ENCODE measurements at regions not wholly inside any gene's neighbourhood (a gene's known extent, or its start where the extent isn't known, plus 50 kb on each side); places are given as distances from the start of the nearest gene placed in this dataset.

DNA sequence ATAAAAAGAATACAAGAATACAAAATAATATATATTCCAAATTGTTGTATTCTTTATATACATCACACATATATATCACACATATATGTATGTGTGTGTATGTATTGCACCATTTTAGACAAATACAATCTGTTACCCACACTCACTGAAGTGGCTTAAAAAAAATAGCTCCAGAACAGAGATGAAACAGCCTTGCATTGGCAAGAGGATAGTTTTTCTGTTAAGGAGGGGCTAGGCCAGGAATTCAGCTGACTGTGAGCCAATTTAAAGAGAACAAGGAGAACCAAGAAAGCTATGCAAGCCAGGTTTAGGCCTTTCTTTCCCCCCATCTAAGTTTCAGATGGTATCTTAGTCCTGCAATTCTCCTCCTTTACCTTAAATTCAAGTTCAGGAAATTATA is 257.5 kb downstream of the MZT1 start:
- TF ChIP-seq, protein P1, sequence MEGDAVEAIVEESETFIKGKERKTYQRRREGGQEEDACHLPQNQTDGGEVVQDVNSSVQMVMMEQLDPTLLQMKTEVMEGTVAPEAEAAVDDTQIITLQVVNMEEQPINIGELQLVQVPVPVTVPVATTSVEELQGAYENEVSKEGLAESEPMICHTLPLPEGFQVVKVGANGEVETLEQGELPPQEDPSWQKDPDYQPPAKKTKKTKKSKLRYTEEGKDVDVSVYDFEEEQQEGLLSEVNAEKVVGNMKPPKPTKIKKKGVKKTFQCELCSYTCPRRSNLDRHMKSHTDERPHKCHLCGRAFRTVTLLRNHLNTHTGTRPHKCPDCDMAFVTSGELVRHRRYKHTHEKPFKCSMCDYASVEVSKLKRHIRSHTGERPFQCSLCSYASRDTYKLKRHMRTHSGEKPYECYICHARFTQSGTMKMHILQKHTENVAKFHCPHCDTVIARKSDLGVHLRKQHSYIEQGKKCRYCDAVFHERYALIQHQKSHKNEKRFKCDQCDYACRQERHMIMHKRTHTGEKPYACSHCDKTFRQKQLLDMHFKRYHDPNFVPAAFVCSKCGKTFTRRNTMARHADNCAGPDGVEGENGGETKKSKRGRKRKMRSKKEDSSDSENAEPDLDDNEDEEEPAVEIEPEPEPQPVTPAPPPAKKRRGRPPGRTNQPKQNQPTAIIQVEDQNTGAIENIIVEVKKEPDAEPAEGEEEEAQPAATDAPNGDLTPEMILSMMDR (IDR thresholded peaks at IDR 0.05), result no peak
- no peak overlapping the region for H3K4me3 ChIP-seq
- H3K36me3 ChIP-seq, result no peaks in the 10 kb centered on the region
- no peaks in the 10 kb centered on the region for H3K9me3 ChIP-seq
- no peaks in the 10 kb centered on the region for H3K27me3 ChIP-seq
- DNase-seq (ENCODE audit: low spot score in 2 of 2), result no peak
- H3K4me1 ChIP-seq, result no peaks in the 10 kb centered on the region
- no peak overlapping the region for H3K27ac ChIP-seq
- intact Hi-C loops (cut with DNase I), result no loop called here

DNA sequence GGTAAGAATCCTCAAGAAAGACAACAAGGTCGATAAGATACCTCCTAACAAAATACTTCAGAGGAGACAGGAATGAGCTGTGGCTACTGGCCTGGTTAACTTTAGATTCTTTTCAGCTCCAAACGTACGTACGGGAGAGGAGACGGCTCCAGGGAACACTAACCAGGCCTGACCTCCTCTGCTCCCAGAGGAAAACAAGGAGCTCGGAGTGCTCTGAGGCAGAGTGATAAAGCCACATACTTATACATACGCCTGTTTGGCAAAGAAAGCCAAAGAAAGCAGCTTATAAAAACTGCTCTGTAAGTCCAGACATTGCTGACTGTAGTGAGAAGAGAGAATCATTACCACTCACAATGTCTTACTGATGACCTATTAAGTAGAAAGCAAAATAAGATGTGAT is 263.9 kb downstream of the MZT1 start:
- Histone ChIP-seq H3K27me3 (no peaks in the 10 kb centered on the region), H3K36me3 (no peaks in the 10 kb centered on the region), H3K4me1 (no peaks in the 10 kb centered on the region), H3K27ac (no peak overlapping the region), H3K4me3 (no peak overlapping the region), H3K9me3 (no peaks in the 10 kb centered on the region)
- DNase-seq (ENCODE audit: low spot score in 2 of 2), result no peak
- TF ChIP-seq, protein P1 (IDR thresholded peaks at IDR 0.05), result no peak
- intact Hi-C loops (cut with DNase I), result no loop called here

DNA sequence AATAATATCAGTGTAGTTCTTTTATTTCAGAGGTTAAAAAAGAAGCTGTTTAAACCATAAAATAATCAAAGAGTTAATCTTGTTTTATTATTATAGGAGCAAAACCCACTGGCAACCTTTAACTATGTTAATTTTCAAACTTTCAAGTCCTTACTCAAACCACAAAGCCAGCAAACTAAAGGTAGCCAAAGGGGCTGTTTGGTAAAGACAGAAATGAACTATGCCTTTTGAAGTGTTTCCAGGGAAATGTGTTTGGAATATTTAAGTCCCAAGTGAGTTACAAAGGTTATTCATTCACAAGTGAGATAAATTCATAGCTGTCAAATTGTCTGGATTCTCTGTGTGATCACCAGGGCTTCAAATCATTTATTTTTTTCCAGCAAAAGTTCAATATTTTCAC is 264.7 kb downstream of the MZT1 start:
- H3K27ac ChIP-seq, result no peak overlapping the region
- TF ChIP-seq, protein P1 (IDR thresholded peaks at IDR 0.05), result no peak
- intact Hi-C loops (cut with DNase I), result no loop called here
- H3K9me3 ChIP-seq, result no peaks in the 10 kb centered on the region
- H3K27me3 ChIP-seq, result no peaks in the 10 kb centered on the region
- H3K36me3 ChIP-seq, result no peaks in the 10 kb centered on the region
- no peaks in the 10 kb centered on the region for H3K4me1 ChIP-seq
- DNase-seq (ENCODE audit: low spot score in 2 of 2), result no peak
- H3K4me3 ChIP-seq, result no peak overlapping the region

DNA sequence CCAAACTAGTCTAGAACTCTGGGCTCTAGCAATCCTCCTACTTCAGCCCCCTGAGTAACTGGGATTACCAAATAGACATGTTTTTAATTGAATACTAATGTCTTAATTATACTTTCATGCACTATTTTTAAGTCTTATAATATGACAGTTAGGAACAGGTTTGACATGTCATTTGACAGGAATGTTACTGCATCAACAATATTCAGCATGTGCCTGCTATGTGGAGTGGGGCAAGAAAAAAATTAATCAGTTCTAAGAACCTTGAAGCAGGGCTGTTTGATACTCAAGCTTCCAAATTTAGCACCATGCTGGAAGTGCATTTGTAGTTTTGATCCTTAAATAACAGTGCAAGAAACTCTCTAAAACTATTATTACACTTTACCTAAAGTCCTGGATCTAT is 265.3 kb downstream of the MZT1 start:
- intact Hi-C loops (cut with DNase I), result no loop called here
- TF ChIP-seq, protein P1 (IDR thresholded peaks at IDR 0.05), result no peak
- no peaks in the 10 kb centered on the region for H3K36me3 ChIP-seq
- no peaks in the 10 kb centered on the region for H3K4me1 ChIP-seq
- no peak overlapping the region for H3K27ac ChIP-seq
- H3K4me3 ChIP-seq, result no peak overlapping the region
- DNase-seq (ENCODE audit: low spot score in 2 of 2), result no peak
- H3K9me3 ChIP-seq, result no peaks in the 10 kb centered on the region
- no peaks in the 10 kb centered on the region for H3K27me3 ChIP-seq

GRCh38 chr13:72458701-72459100 is 268.7 kb downstream of the MZT1 start:
- intact Hi-C loops (cut with DNase I), result no loop called here

GRCh38 chr13:72457151-72457550 is 270.3 kb downstream of the MZT1 start:
- TF ChIP-seq, protein P1 (IDR thresholded peaks at IDR 0.05), result no peak
- no peak overlapping the region for H3K27ac ChIP-seq
- intact Hi-C loops (cut with DNase I), result no loop called here
- no peaks in the 10 kb centered on the region for H3K36me3 ChIP-seq
- H3K27me3 ChIP-seq, result no peaks in the 10 kb centered on the region
- H3K4me1 ChIP-seq, result no peaks in the 10 kb centered on the region
- no peaks in the 10 kb centered on the region for H3K9me3 ChIP-seq
- H3K4me3 ChIP-seq, result no peak overlapping the region
- DNase-seq (ENCODE audit: low spot score in 2 of 2), result no peak

More at GRCh38 chr13:72458701-72459100, 268.7 kb downstream of the MZT1 start:
- H3K9me3 ChIP-seq, result no peaks in the 10 kb centered on the region
- H3K36me3 ChIP-seq, result no peaks in the 10 kb centered on the region
- H3K27me3 ChIP-seq, result no peaks in the 10 kb centered on the region
- no peaks in the 10 kb centered on the region for H3K4me1 ChIP-seq
- DNase-seq (ENCODE audit: low spot score in 2 of 2), result no peak
- H3K4me3 ChIP-seq, result no peak overlapping the region
- H3K27ac ChIP-seq, result no peak overlapping the region
- TF ChIP-seq, protein P1 (IDR thresholded peaks at IDR 0.05), result no peak
